ENCODE measurements at regions not wholly inside any gene's neighbourhood (a gene's known extent, or its start where the extent isn't known, plus 50 kb on each side); places are given as distances from the start of the nearest gene placed in this dataset.

DNA sequence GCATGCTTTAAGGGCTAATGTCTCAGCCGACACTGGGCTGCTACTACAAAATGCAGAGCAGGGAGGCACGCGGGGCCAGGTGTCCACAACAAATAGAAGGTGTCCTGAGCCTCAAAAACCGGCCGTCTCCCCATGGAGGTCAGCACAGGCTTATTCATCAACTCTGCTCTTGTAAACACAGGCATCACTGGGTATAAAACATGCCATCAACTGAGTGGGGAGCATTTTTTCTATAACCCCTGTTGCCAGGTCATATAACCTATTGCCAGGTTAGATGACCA is 271.6 kb downstream of the AUH start:
- ATAC-seq, result no peak
- TF ChIP-seq SNAI2 (CRISPR knock-in tag; IDR thresholded peaks at IDR 0.05) (no peak), ZNF565 (CRISPR knock-in tag; conservative IDR thresholded peaks at IDR 0.05; ENCODE audit: low read depth) (no peak), RARB (CRISPR knock-in tag; IDR thresholded peaks at IDR 0.05) (no peak), TOX (CRISPR knock-in tag; IDR thresholded peaks at IDR 0.05; ENCODE audit: borderline replicate concordance) (no peak), PPARA (CRISPR knock-in tag; IDR thresholded peaks at IDR 0.05; ENCODE audit: borderline replicate concordance) (no peak), ZNF70 (CRISPR knock-in tag; IDR thresholded peaks at IDR 0.05) (no peak), TCF4 (CRISPR knock-in tag; IDR thresholded peaks at IDR 0.05; ENCODE audit: borderline replicate concordance) (no peak), ISL1 (CRISPR knock-in tag; IDR thresholded peaks at IDR 0.05) (no peak), ZFP3 (CRISPR knock-in tag; IDR thresholded peaks at IDR 0.05) (no peak), BACH2 (CRISPR knock-in tag; IDR thresholded peaks at IDR 0.05; ENCODE audit: borderline replicate concordance) (no peak), OSR1 (CRISPR knock-in tag; IDR thresholded peaks at IDR 0.05) (no peak), ZC3H10 (CRISPR knock-in tag; IDR thresholded peaks at IDR 0.05) (no peak)
- TF ChIP-seq, protein P1, sequence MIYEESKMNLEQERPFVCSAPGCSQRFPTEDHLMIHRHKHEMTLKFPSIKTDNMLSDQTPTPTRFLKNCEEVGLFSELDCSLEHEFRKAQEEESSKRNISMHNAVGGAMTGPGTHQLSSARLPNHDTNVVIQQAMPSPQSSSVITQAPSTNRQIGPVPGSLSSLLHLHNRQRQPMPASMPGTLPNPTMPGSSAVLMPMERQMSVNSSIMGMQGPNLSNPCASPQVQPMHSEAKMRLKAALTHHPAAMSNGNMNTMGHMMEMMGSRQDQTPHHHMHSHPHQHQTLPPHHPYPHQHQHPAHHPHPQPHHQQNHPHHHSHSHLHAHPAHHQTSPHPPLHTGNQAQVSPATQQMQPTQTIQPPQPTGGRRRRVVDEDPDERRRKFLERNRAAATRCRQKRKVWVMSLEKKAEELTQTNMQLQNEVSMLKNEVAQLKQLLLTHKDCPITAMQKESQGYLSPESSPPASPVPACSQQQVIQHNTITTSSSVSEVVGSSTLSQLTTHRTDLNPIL (CRISPR knock-in tag; IDR thresholded peaks at IDR 0.05; ENCODE audit: low read depth), result no peak
- TF ChIP-seq, protein P2, sequence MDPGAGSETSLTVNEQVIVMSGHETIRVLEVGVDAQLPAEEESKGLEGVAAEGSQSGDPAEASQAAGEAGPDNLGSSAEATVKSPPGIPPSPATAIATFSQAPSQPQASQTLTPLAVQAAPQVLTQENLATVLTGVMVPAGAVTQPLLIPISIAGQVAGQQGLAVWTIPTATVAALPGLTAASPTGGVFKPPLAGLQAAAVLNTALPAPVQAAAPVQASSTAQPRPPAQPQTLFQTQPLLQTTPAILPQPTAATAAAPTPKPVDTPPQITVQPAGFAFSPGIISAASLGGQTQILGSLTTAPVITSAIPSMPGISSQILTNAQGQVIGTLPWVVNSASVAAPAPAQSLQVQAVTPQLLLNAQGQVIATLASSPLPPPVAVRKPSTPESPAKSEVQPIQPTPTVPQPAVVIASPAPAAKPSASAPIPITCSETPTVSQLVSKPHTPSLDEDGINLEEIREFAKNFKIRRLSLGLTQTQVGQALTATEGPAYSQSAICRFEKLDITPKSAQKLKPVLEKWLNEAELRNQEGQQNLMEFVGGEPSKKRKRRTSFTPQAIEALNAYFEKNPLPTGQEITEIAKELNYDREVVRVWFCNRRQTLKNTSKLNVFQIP (CRISPR knock-in tag; IDR thresholded peaks at IDR 0.05; ENCODE audit: borderline replicate concordance, low read depth), result no peak
- TF ChIP-seq, protein P3, sequence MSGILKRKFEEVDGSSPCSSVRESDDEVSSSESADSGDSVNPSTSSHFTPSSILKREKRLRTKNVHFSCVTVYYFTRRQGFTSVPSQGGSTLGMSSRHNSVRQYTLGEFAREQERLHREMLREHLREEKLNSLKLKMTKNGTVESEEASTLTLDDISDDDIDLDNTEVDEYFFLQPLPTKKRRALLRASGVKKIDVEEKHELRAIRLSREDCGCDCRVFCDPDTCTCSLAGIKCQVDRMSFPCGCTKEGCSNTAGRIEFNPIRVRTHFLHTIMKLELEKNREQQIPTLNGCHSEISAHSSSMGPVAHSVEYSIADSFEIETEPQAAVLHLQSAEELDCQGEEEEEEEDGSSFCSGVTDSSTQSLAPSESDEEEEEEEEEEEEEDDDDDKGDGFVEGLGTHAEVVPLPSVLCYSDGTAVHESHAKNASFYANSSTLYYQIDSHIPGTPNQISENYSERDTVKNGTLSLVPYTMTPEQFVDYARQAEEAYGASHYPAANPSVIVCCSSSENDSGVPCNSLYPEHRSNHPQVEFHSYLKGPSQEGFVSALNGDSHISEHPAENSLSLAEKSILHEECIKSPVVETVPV (CRISPR knock-in tag; IDR thresholded peaks at IDR 0.05), result no peak

DNA sequence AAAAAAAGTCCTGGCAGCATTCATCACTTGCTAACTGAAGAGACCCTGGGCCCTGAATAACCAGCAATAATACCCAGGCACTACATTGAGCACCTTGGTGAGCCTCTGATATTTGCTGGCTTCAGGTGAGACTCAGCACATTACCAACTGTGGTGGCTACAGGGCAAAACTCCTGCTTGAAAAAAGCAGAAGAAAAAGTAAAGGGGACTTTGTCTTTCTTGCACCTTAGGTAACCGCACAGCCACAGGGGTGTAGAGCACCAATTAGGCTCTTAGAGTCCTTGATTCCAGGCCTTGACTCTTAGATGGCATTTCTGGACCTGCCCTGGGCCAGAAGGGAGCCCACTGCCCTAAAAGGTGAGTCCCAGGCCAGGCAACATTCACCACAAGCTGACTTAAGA is 269.5 kb downstream of the AUH start:
- no peak for ATAC-seq
- TF ChIP-seq PPARA (CRISPR knock-in tag; IDR thresholded peaks at IDR 0.05; ENCODE audit: borderline replicate concordance), result no peak
- TF ChIP-seq, protein P4, sequence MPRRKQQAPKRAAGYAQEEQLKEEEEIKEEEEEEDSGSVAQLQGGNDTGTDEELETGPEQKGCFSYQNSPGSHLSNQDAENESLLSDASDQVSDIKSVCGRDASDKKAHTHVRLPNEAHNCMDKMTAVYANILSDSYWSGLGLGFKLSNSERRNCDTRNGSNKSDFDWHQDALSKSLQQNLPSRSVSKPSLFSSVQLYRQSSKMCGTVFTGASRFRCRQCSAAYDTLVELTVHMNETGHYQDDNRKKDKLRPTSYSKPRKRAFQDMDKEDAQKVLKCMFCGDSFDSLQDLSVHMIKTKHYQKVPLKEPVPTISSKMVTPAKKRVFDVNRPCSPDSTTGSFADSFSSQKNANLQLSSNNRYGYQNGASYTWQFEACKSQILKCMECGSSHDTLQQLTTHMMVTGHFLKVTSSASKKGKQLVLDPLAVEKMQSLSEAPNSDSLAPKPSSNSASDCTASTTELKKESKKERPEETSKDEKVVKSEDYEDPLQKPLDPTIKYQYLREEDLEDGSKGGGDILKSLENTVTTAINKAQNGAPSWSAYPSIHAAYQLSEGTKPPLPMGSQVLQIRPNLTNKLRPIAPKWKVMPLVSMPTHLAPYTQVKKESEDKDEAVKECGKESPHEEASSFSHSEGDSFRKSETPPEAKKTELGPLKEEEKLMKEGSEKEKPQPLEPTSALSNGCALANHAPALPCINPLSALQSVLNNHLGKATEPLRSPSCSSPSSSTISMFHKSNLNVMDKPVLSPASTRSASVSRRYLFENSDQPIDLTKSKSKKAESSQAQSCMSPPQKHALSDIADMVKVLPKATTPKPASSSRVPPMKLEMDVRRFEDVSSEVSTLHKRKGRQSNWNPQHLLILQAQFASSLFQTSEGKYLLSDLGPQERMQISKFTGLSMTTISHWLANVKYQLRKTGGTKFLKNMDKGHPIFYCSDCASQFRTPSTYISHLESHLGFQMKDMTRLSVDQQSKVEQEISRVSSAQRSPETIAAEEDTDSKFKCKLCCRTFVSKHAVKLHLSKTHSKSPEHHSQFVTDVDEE (CRISPR knock-in tag; IDR thresholded peaks at IDR 0.05), result no peak
- TF ChIP-seq GLIS3 (CRISPR knock-in tag; IDR thresholded peaks at IDR 0.05), result no peak
- no peak for TF ChIP-seq BACH2 (CRISPR knock-in tag; IDR thresholded peaks at IDR 0.05; ENCODE audit: borderline replicate concordance)
- TF ChIP-seq, protein P2 (CRISPR knock-in tag; IDR thresholded peaks at IDR 0.05; ENCODE audit: borderline replicate concordance, low read depth), result no peak
- no peak for TF ChIP-seq ZC3H10 (CRISPR knock-in tag; IDR thresholded peaks at IDR 0.05)
- no peak for TF ChIP-seq ZFP3 (CRISPR knock-in tag; IDR thresholded peaks at IDR 0.05)
- TF ChIP-seq TCF4 (CRISPR knock-in tag; IDR thresholded peaks at IDR 0.05; ENCODE audit: borderline replicate concordance), result no peak
- no peak for TF ChIP-seq TOX (CRISPR knock-in tag; IDR thresholded peaks at IDR 0.05; ENCODE audit: borderline replicate concordance)
- TF ChIP-seq RARB (CRISPR knock-in tag; IDR thresholded peaks at IDR 0.05), result no peak
- no peak for TF ChIP-seq SNAI2 (CRISPR knock-in tag; IDR thresholded peaks at IDR 0.05)
- no peak for TF ChIP-seq ZNF565 (CRISPR knock-in tag; conservative IDR thresholded peaks at IDR 0.05; ENCODE audit: low read depth)
- TF ChIP-seq, protein P3 (CRISPR knock-in tag; IDR thresholded peaks at IDR 0.05), result no peak
- TF ChIP-seq ESRRG (CRISPR knock-in tag; IDR thresholded peaks at IDR 0.05), result no peak
- no peak for TF ChIP-seq ZFP30 (CRISPR knock-in tag; IDR thresholded peaks at IDR 0.05)
- TF ChIP-seq, protein P1 (CRISPR knock-in tag; IDR thresholded peaks at IDR 0.05; ENCODE audit: low read depth), result no peak
- TF ChIP-seq ISL1 (CRISPR knock-in tag; IDR thresholded peaks at IDR 0.05), result no peak
- no peak for TF ChIP-seq ARNTL (CRISPR knock-in tag; IDR thresholded peaks at IDR 0.05; ENCODE audit: borderline replicate concordance, low read depth)
- TF ChIP-seq, protein P5, sequence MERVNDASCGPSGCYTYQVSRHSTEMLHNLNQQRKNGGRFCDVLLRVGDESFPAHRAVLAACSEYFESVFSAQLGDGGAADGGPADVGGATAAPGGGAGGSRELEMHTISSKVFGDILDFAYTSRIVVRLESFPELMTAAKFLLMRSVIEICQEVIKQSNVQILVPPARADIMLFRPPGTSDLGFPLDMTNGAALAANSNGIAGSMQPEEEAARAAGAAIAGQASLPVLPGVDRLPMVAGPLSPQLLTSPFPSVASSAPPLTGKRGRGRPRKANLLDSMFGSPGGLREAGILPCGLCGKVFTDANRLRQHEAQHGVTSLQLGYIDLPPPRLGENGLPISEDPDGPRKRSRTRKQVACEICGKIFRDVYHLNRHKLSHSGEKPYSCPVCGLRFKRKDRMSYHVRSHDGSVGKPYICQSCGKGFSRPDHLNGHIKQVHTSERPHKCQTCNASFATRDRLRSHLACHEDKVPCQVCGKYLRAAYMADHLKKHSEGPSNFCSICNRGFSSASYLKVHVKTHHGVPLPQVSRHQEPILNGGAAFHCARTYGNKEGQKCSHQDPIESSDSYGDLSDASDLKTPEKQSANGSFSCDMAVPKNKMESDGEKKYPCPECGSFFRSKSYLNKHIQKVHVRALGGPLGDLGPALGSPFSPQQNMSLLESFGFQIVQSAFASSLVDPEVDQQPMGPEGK (CRISPR knock-in tag; IDR thresholded peaks at IDR 0.05; ENCODE audit: borderline replicate concordance), result no peak
- no peak for TF ChIP-seq CSDC2 (CRISPR knock-in tag; IDR thresholded peaks at IDR 0.05)
